HG02678 (cell line): ENCODE measurements at regions not wholly inside any gene's neighbourhood (a gene's known extent, or its start where the extent isn't known, plus 50 kb on each side); places are given as distances from the start of the nearest gene placed in this dataset.

ENCODE experiments used
- ATAC-seq: cut with Tn5 transposase; IDR thresholded peaks from one replicate; pipeline ENCODE4 v1.9.1; 2021; ENCODE audit warnings: mild to moderate bottlenecking, moderate library complexity; ENCODE audit not compliant: unreplicated experiment

- ATAC-seq, result no peak
Observed at GRCh38 chr21:35585155-35585554, 475.2 kb downstream of the SETD4 start.

GRCh38 chr21:35583566-35584216 lies 476.6 kb downstream of the SETD4 start:
- ATAC-seq, result no peak

GRCh38 chr21:35582731-35583130 lies 477.6 kb downstream of the SETD4 start:
- no peak for ATAC-seq

GRCh38 chr21:35581640-35582039 lies 478.7 kb downstream of the SETD4 start:
- ATAC-seq, result no peak

GRCh38 chr21:35579520-35580293 lies 480.6 kb downstream of the SETD4 start:
- ATAC-seq, result no peak

- no peak for ATAC-seq
Observed at GRCh38 chr21:35578831-35579471, 481.4 kb downstream of the SETD4 start.

- ATAC-seq, result no peak
Observed at GRCh38 chr21:35578347-35578782, 482.0 kb downstream of the SETD4 start.

GRCh38 chr21:35575280-35575915 lies 484.9 kb downstream of the SETD4 start:
- no peak for ATAC-seq

- ATAC-seq, result no peak
Observed at GRCh38 chr21:35573472-35574374, 486.6 kb downstream of the SETD4 start.

- ATAC-seq, result no peak
Observed at GRCh38 chr21:35571910-35572309, 488.4 kb downstream of the SETD4 start.

GRCh38 chr21:35568643-35569042 lies 491.7 kb downstream of the SETD4 start:
- ATAC-seq, result no peak

GRCh38 chr21:35566874-35567273 lies 493.5 kb downstream of the SETD4 start:
- no peak for ATAC-seq

GRCh38 chr21:35565204-35565611 lies 495.1 kb downstream of the SETD4 start:
- ATAC-seq, result no peak

GRCh38 chr21:35563885-35564451 lies 496.4 kb downstream of the SETD4 start:
- ATAC-seq, result no peak

- no peak for ATAC-seq
Observed at GRCh38 chr21:35562876-35563275, 497.4 kb downstream of the SETD4 start.

GRCh38 chr21:35561116-35561515 lies 499.2 kb downstream of the SETD4 start:
- no peak for ATAC-seq

GRCh38 chr21:35559829-35560225 lies 500.5 kb downstream of the SETD4 start:
- no peak for ATAC-seq

GRCh38 chr21:35559128-35559828 lies 501.0 kb downstream of the SETD4 start:
- no peak for ATAC-seq

- no peak for ATAC-seq
Observed at GRCh38 chr21:35556536-35556935, 503.8 kb downstream of the SETD4 start.
